Prostate gland (tissue), 2 donors: ENCODE measurements at regions not wholly inside any gene's neighbourhood (a gene's known extent, or its start where the extent isn't known, plus 50 kb on each side); places are given as distances from the start of the nearest gene placed in this dataset.

Experiments used
- POLR2A ChIP-seq: fragments of 450-650 bp; IDR thresholded peaks from one replicate; pipeline ENCODE4 v1.6.1; 2016; ENCODE audit warnings: antibody characterized with exemption, mild to moderate bottlenecking
- TF ChIP-seq, protein P1 (sequence below), 4 experiments: fragments of 200-600 bp in 2 of 4; fragments of 450-650 bp in 2 of 4; sonication (generic) in 2 of 4; IDR thresholded peaks; 1 replicate in 3 of 4; 2 replicates in 1 of 4; pipeline ENCODE4 v1.5.1; 2016 to 2019; ENCODE audit warnings: antibody characterized with exemption in 4 of 4, mild to moderate bottlenecking in 2 of 4, moderate library complexity in 2 of 4

DNA sequence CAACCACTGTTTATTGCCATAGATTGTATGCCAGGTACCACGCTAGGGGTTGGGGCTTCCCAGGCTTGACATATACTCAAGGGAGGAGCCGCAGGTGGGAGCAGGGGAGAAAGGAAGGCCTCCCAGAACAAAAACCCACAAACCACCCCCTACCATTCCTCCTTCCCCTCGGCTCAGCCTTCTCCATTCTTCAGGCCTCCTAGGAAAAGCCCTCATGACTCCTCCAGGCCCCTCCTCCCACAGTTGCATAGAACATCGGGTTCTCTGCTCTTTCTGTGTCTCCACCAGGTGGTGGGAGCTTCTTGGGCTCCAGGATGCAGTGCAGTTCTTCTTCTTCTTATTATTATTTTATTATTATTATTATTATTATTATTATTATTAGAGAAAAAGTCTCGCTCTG lies 80.3 kb downstream of the ZFP36L2 start:
- TF ChIP-seq, protein P1, sequence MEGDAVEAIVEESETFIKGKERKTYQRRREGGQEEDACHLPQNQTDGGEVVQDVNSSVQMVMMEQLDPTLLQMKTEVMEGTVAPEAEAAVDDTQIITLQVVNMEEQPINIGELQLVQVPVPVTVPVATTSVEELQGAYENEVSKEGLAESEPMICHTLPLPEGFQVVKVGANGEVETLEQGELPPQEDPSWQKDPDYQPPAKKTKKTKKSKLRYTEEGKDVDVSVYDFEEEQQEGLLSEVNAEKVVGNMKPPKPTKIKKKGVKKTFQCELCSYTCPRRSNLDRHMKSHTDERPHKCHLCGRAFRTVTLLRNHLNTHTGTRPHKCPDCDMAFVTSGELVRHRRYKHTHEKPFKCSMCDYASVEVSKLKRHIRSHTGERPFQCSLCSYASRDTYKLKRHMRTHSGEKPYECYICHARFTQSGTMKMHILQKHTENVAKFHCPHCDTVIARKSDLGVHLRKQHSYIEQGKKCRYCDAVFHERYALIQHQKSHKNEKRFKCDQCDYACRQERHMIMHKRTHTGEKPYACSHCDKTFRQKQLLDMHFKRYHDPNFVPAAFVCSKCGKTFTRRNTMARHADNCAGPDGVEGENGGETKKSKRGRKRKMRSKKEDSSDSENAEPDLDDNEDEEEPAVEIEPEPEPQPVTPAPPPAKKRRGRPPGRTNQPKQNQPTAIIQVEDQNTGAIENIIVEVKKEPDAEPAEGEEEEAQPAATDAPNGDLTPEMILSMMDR (IDR thresholded peaks at IDR 0.05): no peak
- no peak for TF ChIP-seq POLR2A
